GM19463 (cell line): ENCODE measurements at regions not wholly inside any gene's neighbourhood (a gene's known extent, or its start where the extent isn't known, plus 50 kb on each side); places are given as distances from the start of the nearest gene placed in this dataset.
"Not testable (repeated sequence)": the region's sequence is repeated elsewhere in the genome, so short reads cannot be mapped to it uniquely, and the experiment has no call there.

Experiments
- ATAC-seq: cut with Tn5 transposase; IDR thresholded peaks from one replicate; pipeline ENCODE4 v1.9.1; 2021; ENCODE audit warnings: mild to moderate bottlenecking, moderate library complexity; ENCODE audit not compliant: unreplicated experiment

- no peak for ATAC-seq
These were observed 161.5 kb upstream of the SSTR1 start for GRCh38 chr14:38046160-38046559.

- ATAC-seq = no peak
These were observed 160.4 kb upstream of the SSTR1 start for GRCh38 chr14:38047195-38047902.

DNA sequence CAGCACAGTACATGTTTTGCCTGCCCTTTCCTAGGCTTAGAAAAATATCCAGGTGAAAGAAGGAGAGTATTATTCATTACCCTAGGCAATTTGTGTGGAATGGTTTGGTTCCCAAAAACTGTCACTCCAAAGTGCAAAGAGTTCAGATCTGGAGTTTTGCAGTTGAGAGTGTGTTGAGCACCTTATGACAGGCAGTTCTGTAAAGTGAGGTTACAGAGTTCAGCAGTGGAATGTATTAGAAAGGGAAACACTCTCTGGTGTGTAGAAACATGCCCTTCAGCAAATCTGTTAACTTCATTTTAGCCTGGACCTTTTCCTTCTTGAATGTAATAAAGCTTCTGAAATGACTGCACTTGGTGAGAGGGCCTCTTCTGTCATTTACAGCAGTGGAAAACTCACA is 154.0 kb upstream of the SSTR1 start:
- ATAC-seq = no peak

DNA sequence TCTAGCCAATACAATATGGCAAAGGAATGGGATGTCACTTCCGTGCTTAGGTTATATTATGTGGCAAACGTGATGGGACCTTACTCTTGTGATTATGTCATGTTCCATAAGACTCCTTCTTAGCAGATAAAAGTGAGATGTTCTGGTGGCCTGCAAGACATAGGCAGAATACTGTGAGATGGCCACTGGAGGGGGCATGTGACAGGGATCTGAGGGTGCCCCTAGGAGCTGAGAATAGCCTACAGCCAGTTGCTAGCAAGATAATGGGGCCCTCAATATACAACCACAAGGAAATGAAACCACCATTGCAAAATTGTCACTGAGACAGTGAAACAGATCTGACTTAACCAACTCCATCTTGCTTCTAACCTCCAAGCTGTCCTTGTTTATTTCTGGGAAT is 151.4 kb upstream of the SSTR1 start:
- ATAC-seq = no peak

DNA sequence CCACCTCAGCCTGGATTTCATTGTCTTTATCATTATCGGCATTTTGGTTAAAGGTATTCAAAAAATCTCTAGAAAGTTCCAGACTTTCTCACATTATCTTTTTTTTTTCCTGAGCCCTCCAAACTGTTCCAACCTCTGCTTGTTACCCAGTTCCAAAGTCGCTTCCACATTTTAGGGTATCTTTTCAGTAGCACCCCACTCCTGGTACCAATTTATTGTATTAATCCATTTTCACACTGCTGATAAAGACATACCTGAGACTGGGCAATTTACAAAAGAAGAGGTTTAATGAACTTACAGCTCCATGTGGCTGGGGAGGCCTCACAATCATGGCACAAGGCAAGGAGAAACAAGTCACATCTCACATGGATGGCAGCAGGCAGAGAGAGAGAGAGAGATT is 145.5 kb upstream of the SSTR1 start:
- ATAC-seq = not testable (repeated sequence)

GRCh38 chr14:38063711-38064320 is 143.9 kb upstream of the SSTR1 start:
- ATAC-seq = no peak

GRCh38 chr14:38065106-38065762 is 142.5 kb upstream of the SSTR1 start:
- peak; percentile 80 for ATAC-seq

DNA sequence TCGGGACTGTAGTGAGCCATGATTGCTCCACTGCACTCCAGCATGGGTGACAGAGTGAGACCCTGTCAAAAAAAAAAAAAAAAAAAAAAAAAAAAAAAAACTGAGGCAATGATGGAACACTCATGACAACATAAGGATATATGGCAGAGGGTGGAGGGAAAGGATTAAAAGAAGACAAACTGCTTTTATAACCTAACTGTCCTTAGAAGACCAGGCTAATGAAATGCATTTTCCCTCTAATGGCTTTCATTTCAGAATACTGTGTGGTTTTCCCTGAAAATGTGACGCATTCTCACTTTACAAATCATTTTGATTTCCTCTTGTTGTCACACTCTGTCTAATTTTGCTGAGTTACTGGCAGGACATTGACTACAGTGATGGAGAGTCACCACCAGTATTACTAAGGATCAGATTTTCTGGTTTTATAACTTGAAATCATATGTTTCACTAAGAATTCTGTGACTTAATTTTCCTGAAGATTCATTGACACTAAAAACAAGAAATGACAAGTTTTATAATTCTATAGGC is 137.6 kb upstream of the SSTR1 start:
- ATAC-seq = no peak

- no peak for ATAC-seq
These were observed 134.1 kb upstream of the SSTR1 start for GRCh38 chr14:38073641-38074040.

DNA sequence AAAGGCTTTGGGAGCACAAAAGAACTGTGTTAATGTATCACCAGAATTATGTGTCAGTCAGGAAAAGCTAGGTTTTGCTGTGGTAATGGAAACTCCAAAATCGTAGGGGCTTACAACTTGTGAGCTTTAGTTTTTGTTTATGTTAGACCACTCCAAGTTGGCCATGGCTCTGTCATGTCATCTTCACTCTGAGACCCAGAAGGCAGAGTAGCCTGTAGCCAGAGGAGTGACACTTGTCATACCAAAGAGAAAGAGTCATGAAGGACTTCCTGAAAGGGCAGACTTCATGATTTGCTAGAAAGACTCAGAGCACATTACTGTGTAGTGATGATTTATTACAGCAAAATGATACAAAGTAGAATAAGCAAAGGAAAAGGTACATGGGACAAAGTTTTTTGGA is 133.6 kb upstream of the SSTR1 start:
- ATAC-seq = no peak

GRCh38 chr14:38074754-38075153 is 132.9 kb upstream of the SSTR1 start:
- ATAC-seq = no peak

DNA sequence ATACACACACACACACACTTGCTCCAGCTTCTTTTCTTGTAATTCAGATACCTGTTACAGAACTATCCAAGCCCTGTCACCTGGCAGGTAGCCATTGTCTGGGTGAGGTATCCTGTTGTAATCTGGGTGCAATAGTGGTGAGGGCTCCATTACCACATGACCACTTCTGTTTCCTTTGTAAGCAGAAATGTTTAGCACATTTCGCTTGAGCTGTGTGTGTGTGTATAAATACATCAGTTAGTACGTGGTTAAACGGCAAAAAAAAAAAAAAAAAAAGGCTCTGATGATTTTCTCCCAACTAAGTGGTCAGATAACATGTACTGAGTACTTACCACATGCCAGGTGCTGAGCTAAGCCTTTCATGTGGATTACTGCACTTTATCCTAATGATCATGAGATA is 129.3 kb upstream of the SSTR1 start:
- ATAC-seq = peak; percentile 29

DNA sequence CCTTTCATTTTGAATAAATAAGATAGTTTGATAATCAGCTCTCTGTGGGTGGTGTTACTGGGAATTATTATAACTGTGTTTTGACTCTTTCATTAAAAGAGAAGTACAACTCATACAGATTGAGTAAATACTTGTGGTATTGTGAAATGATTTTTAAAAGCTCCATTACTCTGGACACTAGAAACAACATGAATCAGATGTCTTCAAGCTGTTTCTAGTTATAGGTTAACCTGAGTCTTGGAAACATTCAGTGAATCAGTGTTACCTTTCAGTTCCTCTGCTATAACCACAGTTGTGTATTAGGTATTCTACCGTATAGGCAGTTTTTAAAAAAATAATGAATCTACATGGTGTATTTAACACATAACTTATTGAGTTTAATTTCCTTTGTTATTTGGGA is 128.4 kb upstream of the SSTR1 start:
- peak; percentile 94 for ATAC-seq

- no peak for ATAC-seq
These were observed 127.8 kb upstream of the SSTR1 start for GRCh38 chr14:38079886-38080285.

DNA sequence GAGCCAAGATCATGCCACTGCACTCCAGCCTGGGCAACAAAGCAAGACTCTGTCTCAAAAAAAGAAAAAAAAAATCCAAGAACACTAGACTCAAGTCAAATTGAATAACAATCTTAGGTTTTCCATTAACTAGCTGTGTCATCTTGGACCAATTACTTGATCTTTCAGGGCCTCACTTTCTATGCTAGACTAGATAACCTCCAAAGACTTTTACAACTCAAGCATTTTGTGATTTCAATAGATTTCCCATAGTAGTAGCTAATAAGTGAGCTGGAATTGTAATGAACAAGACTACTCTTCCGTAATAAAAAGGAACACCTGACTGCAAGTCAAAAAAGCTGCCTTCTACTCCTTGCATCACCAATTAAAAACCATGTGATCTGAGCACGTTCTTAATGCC is 127.0 kb upstream of the SSTR1 start:
- ATAC-seq = no peak

DNA sequence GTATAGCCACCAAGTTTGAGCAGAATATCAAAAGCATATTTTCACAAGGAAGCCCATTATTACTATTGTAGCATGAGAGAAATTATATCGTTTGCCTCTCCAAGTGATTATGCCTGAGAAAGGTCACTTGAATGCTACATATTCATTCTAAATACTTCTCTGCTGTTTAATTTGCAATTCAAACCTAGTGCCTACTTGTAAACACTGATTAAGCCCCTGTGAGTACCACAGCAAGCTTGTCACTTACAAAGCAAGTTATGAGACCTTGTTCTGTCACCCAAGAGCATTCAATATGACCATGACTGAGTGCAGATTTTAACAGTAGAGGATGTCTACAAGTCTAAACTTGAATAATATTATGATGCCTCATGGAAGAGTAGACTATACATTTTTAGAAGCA is 124.7 kb upstream of the SSTR1 start:
- no peak for ATAC-seq

DNA sequence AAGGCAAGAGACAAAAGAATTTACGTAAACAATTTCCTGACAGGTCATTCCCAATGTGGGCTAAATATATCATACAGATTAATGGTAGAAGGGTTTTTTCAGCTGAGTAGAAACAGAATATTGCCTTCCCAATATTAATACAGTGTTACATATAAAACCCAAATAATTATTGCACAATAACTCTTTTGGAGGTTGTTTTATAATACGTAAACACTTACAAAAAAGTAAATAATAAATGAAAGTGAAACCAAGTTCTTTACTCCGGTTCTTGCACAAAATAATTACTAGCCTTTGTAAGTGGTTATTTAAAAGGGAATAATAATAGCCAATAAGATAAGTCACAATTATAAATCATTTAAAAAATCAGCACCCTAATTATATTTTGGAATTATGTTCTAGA is 118.6 kb upstream of the SSTR1 start:
- ATAC-seq = no peak

DNA sequence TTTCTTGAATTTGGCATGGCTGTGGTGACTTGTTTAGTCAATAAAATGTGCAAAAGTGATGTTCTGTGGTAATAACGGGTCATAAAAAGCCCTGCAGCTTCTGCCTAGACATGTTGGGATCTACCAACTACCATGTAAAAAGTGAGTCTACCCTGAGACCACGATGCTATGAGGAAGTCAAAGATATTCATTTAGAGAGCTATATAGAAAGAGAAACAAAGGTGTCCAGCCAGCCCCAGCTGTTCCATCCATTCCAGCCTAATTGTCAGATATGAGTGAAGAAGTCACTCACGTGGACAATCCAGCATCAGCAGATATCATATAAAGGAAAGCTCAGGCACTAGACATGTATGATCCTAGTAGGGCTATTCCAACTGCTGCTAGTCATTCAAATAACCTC is 117.2 kb upstream of the SSTR1 start:
- no peak for ATAC-seq

DNA sequence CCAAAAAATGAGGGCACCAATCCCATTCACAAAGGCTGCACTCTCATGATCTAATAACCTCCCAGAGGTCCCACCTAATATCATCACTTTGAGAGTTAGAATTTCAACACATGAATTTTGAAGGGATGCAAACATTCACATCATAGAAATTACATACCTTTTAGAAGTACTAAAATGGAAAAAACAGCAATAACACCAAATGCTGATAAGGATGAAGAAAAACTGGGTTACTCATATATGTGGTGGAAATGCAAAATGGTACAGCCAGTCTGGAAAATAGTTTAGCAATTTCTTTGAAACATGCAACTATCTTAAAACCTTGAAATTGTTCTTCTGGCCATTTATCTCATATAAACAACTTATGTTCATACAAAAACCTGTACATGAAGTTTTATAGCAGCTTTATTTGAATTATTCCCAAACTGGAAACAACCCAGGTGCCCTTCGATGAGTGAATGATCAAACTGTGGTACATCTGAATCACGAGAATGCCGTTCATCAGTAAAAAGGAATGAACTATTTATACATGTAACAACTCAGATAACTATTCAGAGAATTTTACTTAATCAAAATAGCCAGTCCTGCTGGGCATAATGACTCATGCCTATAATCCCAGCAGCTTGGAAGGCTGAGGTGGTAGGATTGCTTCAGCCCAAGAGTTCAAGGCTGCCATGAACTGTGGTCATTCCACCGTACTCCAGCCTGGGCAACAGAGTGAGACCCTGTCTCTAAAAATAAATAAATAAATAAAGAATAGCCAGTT is 109.4 kb upstream of the SSTR1 start:
- ATAC-seq = no peak

- no peak for ATAC-seq
These were observed 106.0 kb upstream of the SSTR1 start for GRCh38 chr14:38101679-38102078.

GRCh38 chr14:38103542-38104225 is 104.0 kb upstream of the SSTR1 start:
- ATAC-seq = no peak
